MCF 10A (cell line): ENCODE measurements at regions not wholly inside any gene's neighbourhood (a gene's known extent, or its start where the extent isn't known, plus 50 kb on each side); places are given as distances from the start of the nearest gene placed in this dataset.
"Not testable (repeated sequence)": the region's sequence is repeated elsewhere in the genome, so short reads cannot be mapped to it uniquely, and the experiment has no call there.

Experiments
- BruUV-seq: library from RNA; stranded (reverse); fragments of 400-500 nt; replicated peaks from 2 replicates; lab custom pipeline; 2021; lab: Mats Ljungman, UMichigan
- CTCF ChIA-PET: fragments of 300-600 bp; sonication (Branson Sonifier 250); formaldehyde crosslinking; extraction: SDS; loops from one replicate; lab custom pipeline; 2021; ENCODE audit warnings: antibody characterized with exemption, inconsistent platforms; lab: Yijun Ruan, JAX
- POLR2A ChIA-PET: fragments of 300-600, 350-650 bp; sonication (Branson Sonifier 250); formaldehyde crosslinking; extraction: SDS; loops from one replicate; lab custom pipeline; 2020; ENCODE audit warnings: antibody characterized with exemption, inconsistent platforms; lab: Yijun Ruan, JAX
- DNase-seq: peaks from one replicate; pipeline ENCODE4 v3.0.0-alpha.2; 2018; ENCODE audit not compliant: unreplicated experiment
- H3K27ac Mint-ChIP-seq: one replicate; pipeline ENCODE4 v1.8.0; 2022; ENCODE audit warnings: mild to moderate bottlenecking, low read depth, mixed read lengths; ENCODE audit not compliant: unreplicated experiment
- H3K27me3 Mint-ChIP-seq: one replicate; pipeline ENCODE4 v1.8.0; 2022; ENCODE audit warnings: mixed read lengths; ENCODE audit not compliant: insufficient read depth, unreplicated experiment
- H3K36me3 Mint-ChIP-seq: one replicate; pipeline ENCODE4 v1.8.0; 2022; ENCODE audit warnings: mild to moderate bottlenecking, moderate library complexity, mixed read lengths; ENCODE audit not compliant: insufficient read depth, unreplicated experiment
- H3K4me1 Mint-ChIP-seq: one replicate; pipeline ENCODE4 v1.8.0; 2022; ENCODE audit warnings: mixed read lengths; ENCODE audit not compliant: insufficient read depth, unreplicated experiment
- H3K4me3 Mint-ChIP-seq: one replicate; pipeline ENCODE4 v1.8.0; 2022; ENCODE audit warnings: mild to moderate bottlenecking, moderate library complexity, mixed read lengths; ENCODE audit not compliant: unreplicated experiment
- H3K9me3 Mint-ChIP-seq: one replicate; pipeline ENCODE4 v1.8.0; 2022; ENCODE audit warnings: mixed read lengths; ENCODE audit not compliant: unreplicated experiment
- intact Hi-C: fragments of 100-400 bp; cut with micrococcal nuclease; formaldehyde crosslinking; loops from 2 replicates; pipeline ENCODE4 v1.14.1; 2022
- TF ChIP-seq, protein P1 (sequence below): fragments of 200-600 bp; IDR thresholded peaks from one replicate; pipeline ENCODE4 v1.8.0; 2022; ENCODE audit warnings: antibody characterized with exemption, mild to moderate bottlenecking; ENCODE audit not compliant: unreplicated experiment

DNA sequence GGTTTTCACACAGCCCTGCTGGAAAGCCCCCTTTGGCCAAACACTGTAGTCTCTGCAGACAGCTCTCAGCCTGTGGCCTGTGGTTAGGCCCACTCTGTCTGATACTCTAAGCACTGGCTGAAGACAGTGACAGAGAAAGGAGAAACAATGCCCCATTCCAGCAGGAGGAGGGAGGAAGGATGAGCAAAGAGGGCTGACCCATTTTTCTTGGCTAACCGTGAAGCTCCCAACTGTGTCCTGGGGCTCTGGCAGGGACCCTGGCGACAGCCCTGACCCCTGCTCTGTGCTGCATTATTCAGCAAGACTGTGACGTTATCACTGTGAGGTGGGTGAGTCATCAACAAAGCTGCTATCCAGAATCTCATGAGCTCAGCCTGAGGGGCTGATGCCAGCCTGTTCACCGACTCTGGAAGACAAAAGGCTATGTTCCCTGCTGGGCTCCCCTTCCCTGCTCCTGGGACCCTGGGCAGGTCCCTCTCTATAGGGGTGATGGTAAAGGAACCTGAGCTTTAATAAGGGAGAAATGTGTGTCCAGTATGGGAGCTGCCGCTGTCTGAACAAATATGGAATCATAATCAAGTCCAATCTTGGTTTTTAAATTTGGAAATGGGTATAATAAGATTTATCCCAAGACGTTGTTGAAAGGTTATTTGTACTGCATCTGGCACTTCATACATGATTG lies 107.0 kb downstream of the RHOU start:
- Mint-ChIP-seq H3K4me1 (peaks cover 42% of the 10 kb centered on the region), H3K4me3 (no peak overlapping the region), H3K9me3 (no peaks in the 10 kb centered on the region), H3K27me3 (peaks cover 9% of the 10 kb centered on the region), H3K36me3 (no peaks in the 10 kb centered on the region), H3K27ac (peak overlapping the region; percentile 60)
- TF ChIP-seq, protein P1, sequence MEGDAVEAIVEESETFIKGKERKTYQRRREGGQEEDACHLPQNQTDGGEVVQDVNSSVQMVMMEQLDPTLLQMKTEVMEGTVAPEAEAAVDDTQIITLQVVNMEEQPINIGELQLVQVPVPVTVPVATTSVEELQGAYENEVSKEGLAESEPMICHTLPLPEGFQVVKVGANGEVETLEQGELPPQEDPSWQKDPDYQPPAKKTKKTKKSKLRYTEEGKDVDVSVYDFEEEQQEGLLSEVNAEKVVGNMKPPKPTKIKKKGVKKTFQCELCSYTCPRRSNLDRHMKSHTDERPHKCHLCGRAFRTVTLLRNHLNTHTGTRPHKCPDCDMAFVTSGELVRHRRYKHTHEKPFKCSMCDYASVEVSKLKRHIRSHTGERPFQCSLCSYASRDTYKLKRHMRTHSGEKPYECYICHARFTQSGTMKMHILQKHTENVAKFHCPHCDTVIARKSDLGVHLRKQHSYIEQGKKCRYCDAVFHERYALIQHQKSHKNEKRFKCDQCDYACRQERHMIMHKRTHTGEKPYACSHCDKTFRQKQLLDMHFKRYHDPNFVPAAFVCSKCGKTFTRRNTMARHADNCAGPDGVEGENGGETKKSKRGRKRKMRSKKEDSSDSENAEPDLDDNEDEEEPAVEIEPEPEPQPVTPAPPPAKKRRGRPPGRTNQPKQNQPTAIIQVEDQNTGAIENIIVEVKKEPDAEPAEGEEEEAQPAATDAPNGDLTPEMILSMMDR, result no peak
- intact Hi-C loops, result loop anchor here (5.0 kb wide), 1 partner anchor 60 kb away; no protein-coding TSS in a partner anchor
- CTCF ChIA-PET, result interaction anchor here (0.6 to 2.0 kb wide), 16 partner anchors 12 to 673 kb away, joined by 3 to 10 read pairs (median 3); no protein-coding TSS in a partner anchor
- POLR2A ChIA-PET, result interaction anchor here (0.5 to 2.9 kb wide), 21 partner anchors 8 to 666 kb away, joined by 3 to 18 read pairs (median 3); no protein-coding TSS in a partner anchor
- no TSS peak for BruUV-seq
- peak; percentile 91 for DNase-seq

DNA sequence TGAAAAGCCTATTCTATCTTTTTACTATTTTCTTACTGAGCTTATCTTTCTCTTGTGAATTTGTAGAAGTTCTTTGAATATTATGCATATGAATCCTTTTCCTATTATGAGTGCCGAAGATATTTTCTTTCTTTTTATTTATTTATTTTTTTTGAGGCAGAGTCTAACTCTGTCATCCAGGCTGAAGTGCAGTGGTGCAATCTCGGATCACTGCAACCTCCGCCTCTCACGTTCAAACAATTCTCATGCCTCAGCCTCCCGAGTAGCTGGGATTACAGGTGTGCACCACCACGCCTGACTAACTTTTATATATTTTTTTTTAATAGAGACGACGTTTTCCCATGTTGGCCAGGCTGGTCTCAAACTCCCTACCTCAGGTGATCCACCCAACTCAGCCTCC lies 109.8 kb downstream of the RHOU start:
- ChIA-PET POLR2A (interaction anchor here (0.7 to 0.9 kb wide), 2 partner anchors 9 to 16 kb away, joined by 3 read pairs; no protein-coding TSS in a partner anchor), CTCF (interaction anchor here (1.4 to 2.1 kb wide), 2 partner anchors 12 to 15 kb away, joined by 5 to 6 read pairs; no protein-coding TSS in a partner anchor)
- DNase-seq, result no peak
- H3K4me3 Mint-ChIP-seq, result no peak overlapping the region
- H3K4me1 Mint-ChIP-seq, result peaks cover 18% of the 10 kb centered on the region
- no peaks in the 10 kb centered on the region for H3K9me3 Mint-ChIP-seq
- no peak overlapping the region for H3K27ac Mint-ChIP-seq
- TF ChIP-seq, protein P1, result no peak
- no peaks in the 10 kb centered on the region for H3K36me3 Mint-ChIP-seq
- no peaks in the 10 kb centered on the region for H3K27me3 Mint-ChIP-seq
- no TSS peak for BruUV-seq
- intact Hi-C loops, result no loop called here

DNA sequence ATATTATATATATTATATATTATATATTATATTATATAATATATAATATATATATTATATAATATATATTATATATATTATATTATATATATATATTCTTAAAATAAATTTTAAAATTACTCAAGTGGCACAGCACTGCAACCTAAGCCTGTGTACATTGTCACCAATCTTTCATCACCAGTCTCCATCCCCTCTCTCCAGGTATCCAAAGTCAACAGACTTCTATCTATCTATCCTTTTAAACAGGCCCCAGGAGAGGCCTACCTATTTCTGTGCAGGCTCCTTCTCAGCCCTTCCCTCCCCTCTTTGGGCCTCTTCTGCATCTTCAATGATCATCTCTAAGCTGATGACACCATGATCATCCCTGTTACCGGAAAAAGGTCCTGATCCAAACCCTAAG lies 111.7 kb downstream of the RHOU start:
- peaks cover 12% of the 10 kb centered on the region for H3K4me1 Mint-ChIP-seq
- H3K4me3 Mint-ChIP-seq, result no peak overlapping the region
- ChIA-PET POLR2A (interaction anchor here (0.7 to 5.3 kb wide), 5 partner anchors 8 to 1524 kb away, joined by 3 to 43 read pairs (median 3); no protein-coding TSS in a partner anchor), CTCF (interaction anchor here (0.6 to 1.0 kb wide), 2 partner anchors 14 to 380 kb away, joined by 4 read pairs; no protein-coding TSS in a partner anchor)
- no TSS peak for BruUV-seq
- intact Hi-C loops, result no loop called here
- TF ChIP-seq, protein P1, result no peak
- no peaks in the 10 kb centered on the region for H3K9me3 Mint-ChIP-seq
- H3K36me3 Mint-ChIP-seq, result no peaks in the 10 kb centered on the region
- DNase-seq, result no peak
- H3K27ac Mint-ChIP-seq, result no peak overlapping the region
- no peaks in the 10 kb centered on the region for H3K27me3 Mint-ChIP-seq

DNA sequence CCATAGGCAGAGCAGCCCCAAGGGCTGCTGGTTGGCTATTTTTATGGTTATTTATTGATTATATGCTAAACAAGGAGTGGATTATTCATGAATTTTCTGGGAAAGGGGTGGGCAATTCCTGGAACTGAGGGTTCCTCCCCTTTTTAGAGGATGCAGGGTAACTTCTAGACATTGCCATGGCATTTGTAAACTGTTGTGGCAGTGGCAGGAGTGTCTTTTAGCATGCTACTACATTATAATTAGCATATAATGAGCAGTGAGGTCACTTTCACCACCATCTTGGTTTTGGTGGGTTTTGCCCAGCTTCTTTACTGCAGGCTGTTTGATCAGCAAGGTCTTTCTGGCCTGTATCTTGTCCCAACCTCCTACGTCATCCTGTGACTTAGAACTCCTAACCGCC lies 112.2 kb downstream of the RHOU start:
- H3K4me3 Mint-ChIP-seq, H3K36me3 Mint-ChIP-seq, BruUV-seq, H3K27ac Mint-ChIP-seq, H3K4me1 Mint-ChIP-seq, intact Hi-C loops, H3K27me3 Mint-ChIP-seq, DNase-seq, H3K9me3 Mint-ChIP-seq: not testable (repeated sequence)
- POLR2A ChIA-PET, result interaction anchor here (0.6 to 5.3 kb wide), 6 partner anchors 9 to 1524 kb away, joined by 3 to 43 read pairs (median 3); no protein-coding TSS in a partner anchor
- CTCF ChIA-PET, result interaction anchor here (0.6 to 1.0 kb wide), 4 partner anchors 14 to 683 kb away, joined by 3 to 4 read pairs (median 4); no protein-coding TSS in a partner anchor
